ENCODE measurements at regions not wholly inside any gene's neighbourhood (a gene's known extent, or its start where the extent isn't known, plus 50 kb on each side); places are given as distances from the start of the nearest gene placed in this dataset.

- TF ChIP-seq CTCF (IDR thresholded peaks at IDR 0.05) (no peak), MXD4 (CRISPR knock-in tag; IDR thresholded peaks at IDR 0.05; ENCODE audit: borderline replicate concordance) (no peak), MLX (CRISPR knock-in tag; IDR thresholded peaks at IDR 0.05) (no peak), NR2C2 (CRISPR knock-in tag; IDR thresholded peaks at IDR 0.05) (no peak), ZBTB43 (CRISPR knock-in tag; IDR thresholded peaks at IDR 0.05) (no peak), FOXP1 (CRISPR knock-in tag; IDR thresholded peaks at IDR 0.05; ENCODE audit: borderline replicate concordance) (no peak), ZNF317 (CRISPR knock-in tag; IDR thresholded peaks at IDR 0.05; ENCODE audit: borderline replicate concordance, low read depth) (no peak), SP1 (CRISPR knock-in tag; conservative IDR thresholded peaks at IDR 0.05) (no peak)
- TF ChIP-seq, protein P1, sequence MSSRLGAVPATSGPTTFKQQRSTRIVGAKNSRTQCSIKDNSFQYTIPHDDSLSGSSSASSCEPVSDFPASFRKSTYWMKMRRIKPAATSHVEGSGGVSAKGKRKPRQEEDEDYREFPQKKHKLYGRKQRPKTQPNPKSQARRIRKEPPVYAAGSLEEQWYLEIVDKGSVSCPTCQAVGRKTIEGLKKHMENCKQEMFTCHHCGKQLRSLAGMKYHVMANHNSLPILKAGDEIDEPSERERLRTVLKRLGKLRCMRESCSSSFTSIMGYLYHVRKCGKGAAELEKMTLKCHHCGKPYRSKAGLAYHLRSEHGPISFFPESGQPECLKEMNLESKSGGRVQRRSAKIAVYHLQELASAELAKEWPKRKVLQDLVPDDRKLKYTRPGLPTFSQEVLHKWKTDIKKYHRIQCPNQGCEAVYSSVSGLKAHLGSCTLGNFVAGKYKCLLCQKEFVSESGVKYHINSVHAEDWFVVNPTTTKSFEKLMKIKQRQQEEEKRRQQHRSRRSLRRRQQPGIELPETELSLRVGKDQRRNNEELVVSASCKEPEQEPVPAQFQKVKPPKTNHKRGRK (CRISPR knock-in tag; IDR thresholded peaks at IDR 0.05; ENCODE audit: borderline replicate concordance): no peak
- TF ChIP-seq, protein P2, sequence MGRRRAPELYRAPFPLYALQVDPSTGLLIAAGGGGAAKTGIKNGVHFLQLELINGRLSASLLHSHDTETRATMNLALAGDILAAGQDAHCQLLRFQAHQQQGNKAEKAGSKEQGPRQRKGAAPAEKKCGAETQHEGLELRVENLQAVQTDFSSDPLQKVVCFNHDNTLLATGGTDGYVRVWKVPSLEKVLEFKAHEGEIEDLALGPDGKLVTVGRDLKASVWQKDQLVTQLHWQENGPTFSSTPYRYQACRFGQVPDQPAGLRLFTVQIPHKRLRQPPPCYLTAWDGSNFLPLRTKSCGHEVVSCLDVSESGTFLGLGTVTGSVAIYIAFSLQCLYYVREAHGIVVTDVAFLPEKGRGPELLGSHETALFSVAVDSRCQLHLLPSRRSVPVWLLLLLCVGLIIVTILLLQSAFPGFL (CRISPR knock-in tag; IDR thresholded peaks at IDR 0.05; ENCODE audit: borderline replicate concordance): no peak
These were observed 146.1 kb upstream of the TSC22D2 start for GRCh38 chr3:150261958-150262357.
